ENCODE measurements at regions not wholly inside any gene's neighbourhood (a gene's known extent, or its start where the extent isn't known, plus 50 kb on each side); places are given as distances from the start of the nearest gene placed in this dataset.

- no peak overlapping the region for H3K4me3 ChIP-seq (ENCODE audit: low read depth, low read length)
- TF ChIP-seq CTCF (IDR thresholded peaks at IDR 0.05; ENCODE audit: low read depth, low read length, missing control alignments): no peak
- in situ Hi-C loops (cut with HindIII; ENCODE audit: low sequenced_read_pairs): no loop called here
- no peak for DNase-seq (ENCODE audit: low read depth)
Measured at GRCh38 chr10:110373059-110373458, 68.3 kb upstream of the SMNDC1 start.

GRCh38 chr10:110373857-110374654 is 69.3 kb upstream of the SMNDC1 start:
- H3K4me3 ChIP-seq (ENCODE audit: low read depth, low read length): no peak overlapping the region
- TF ChIP-seq CTCF (IDR thresholded peaks at IDR 0.05; ENCODE audit: low read depth, low read length, missing control alignments): no peak
- DNase-seq (ENCODE audit: low read depth): no peak
- in situ Hi-C loops (cut with HindIII; ENCODE audit: low sequenced_read_pairs): no loop called here

GRCh38 chr10:110375121-110375520 is 70.4 kb upstream of the SMNDC1 start:
- no peak for TF ChIP-seq CTCF (IDR thresholded peaks at IDR 0.05; ENCODE audit: low read depth, low read length, missing control alignments)
- no peak for DNase-seq (ENCODE audit: low read depth)
- in situ Hi-C loops (cut with HindIII; ENCODE audit: low sequenced_read_pairs): no loop called here
- H3K4me3 ChIP-seq (ENCODE audit: low read depth, low read length): no peak overlapping the region

GRCh38 chr10:110376021-110376766 is 71.5 kb upstream of the SMNDC1 start:
- in situ Hi-C loops (cut with HindIII; ENCODE audit: low sequenced_read_pairs): no loop called here
- H3K4me3 ChIP-seq (ENCODE audit: low read depth, low read length): no peak overlapping the region
- TF ChIP-seq CTCF (IDR thresholded peaks at IDR 0.05; ENCODE audit: low read depth, low read length, missing control alignments): no peak
- no peak for DNase-seq (ENCODE audit: low read depth)

- no peak for TF ChIP-seq CTCF (IDR thresholded peaks at IDR 0.05; ENCODE audit: low read depth, low read length, missing control alignments)
- DNase-seq (ENCODE audit: low read depth): no peak
- in situ Hi-C loops (cut with HindIII; ENCODE audit: low sequenced_read_pairs): no loop called here
- no peak overlapping the region for H3K4me3 ChIP-seq (ENCODE audit: low read depth, low read length)
Measured at GRCh38 chr10:110376767-110377160, 72.0 kb upstream of the SMNDC1 start.

GRCh38 chr10:110378006-110378405 is 73.3 kb upstream of the SMNDC1 start:
- DNase-seq (ENCODE audit: low read depth): no peak
- TF ChIP-seq CTCF (IDR thresholded peaks at IDR 0.05; ENCODE audit: low read depth, low read length, missing control alignments): no peak
- in situ Hi-C loops (cut with HindIII; ENCODE audit: low sequenced_read_pairs): no loop called here
- H3K4me3 ChIP-seq (ENCODE audit: low read depth, low read length): no peak overlapping the region
